GM06990 (cell line): ENCODE measurements at regions not wholly inside any gene's neighbourhood (a gene's known extent, or its start where the extent isn't known, plus 50 kb on each side); places are given as distances from the start of the nearest gene placed in this dataset.

Source experiments
- DNase-seq: peaks from one replicate; pipeline ENCODE4 v3.0.0-alpha.2; 2011; ENCODE audit not compliant: insufficient read length; ENCODE audit errors: extremely low read depth
- H3K27me3 ChIP-seq: replicated peaks from 2 replicates; pipeline ENCODE4 v1.6.0; 2011; ENCODE audit warnings: low read length; ENCODE audit not compliant: control insufficient read depth, insufficient read depth
- H3K36me3 ChIP-seq: 2 replicates; pipeline ENCODE4 v1.5.1; 2011; ENCODE audit warnings: low read length; ENCODE audit not compliant: control insufficient read depth, insufficient read depth
- H3K4me3 ChIP-seq: replicated peaks from 2 replicates; pipeline ENCODE4 v1.5.1; 2011; ENCODE audit warnings: low read depth, mild to moderate bottlenecking, control low read depth, low read length
- CTCF ChIP-seq: IDR thresholded peaks from 2 replicates; pipeline ENCODE4 v1.5.1; 2011; ENCODE audit warnings: low read length, control low read depth, mild to moderate bottlenecking, inconsistent platforms; ENCODE audit not compliant: insufficient read depth, poor library complexity, severe bottlenecking

GRCh38 chr2:3042601-3043585 is 334.7 kb downstream of the EIPR1 start:
- Histone ChIP-seq H3K27me3 (no peaks in the 10 kb centered on the region), H3K36me3 (no peaks in the 10 kb centered on the region), H3K4me3 (no peak overlapping the region)
- DNase-seq, result no peak
- no peak for TF ChIP-seq CTCF

- TF ChIP-seq CTCF, result no peak
- H3K4me3 ChIP-seq, result no peak overlapping the region
- H3K36me3 ChIP-seq, result no peaks in the 10 kb centered on the region
- H3K27me3 ChIP-seq, result no peaks in the 10 kb centered on the region
- no peak for DNase-seq
Observed at GRCh38 chr2:3041841-3042600, 335.6 kb downstream of the EIPR1 start.

- H3K4me3 ChIP-seq, result no peak overlapping the region
- TF ChIP-seq CTCF, result no peak
- no peak for DNase-seq
- H3K36me3 ChIP-seq, result no peaks in the 10 kb centered on the region
- no peaks in the 10 kb centered on the region for H3K27me3 ChIP-seq
Observed at GRCh38 chr2:3041246-3041645, 336.4 kb downstream of the EIPR1 start.

- no peaks in the 10 kb centered on the region for H3K36me3 ChIP-seq
- H3K27me3 ChIP-seq, result no peaks in the 10 kb centered on the region
- no peak overlapping the region for H3K4me3 ChIP-seq
- DNase-seq, result no peak
- TF ChIP-seq CTCF, result no peak
Observed at GRCh38 chr2:3040496-3041140, 337.0 kb downstream of the EIPR1 start.

- Histone ChIP-seq H3K27me3 (no peaks in the 10 kb centered on the region; the same call in 1 of the 2 replicates), H3K36me3 (no peaks in the 10 kb centered on the region), H3K4me3 (no peak overlapping the region)
- DNase-seq, result no peak
- no peak for TF ChIP-seq CTCF
Observed at GRCh38 chr2:3040066-3040428, 337.6 kb downstream of the EIPR1 start.
